Neural progenitor cell (in vitro differentiated cells): ENCODE measurements at regions not wholly inside any gene's neighbourhood (a gene's known extent, or its start where the extent isn't known, plus 50 kb on each side); places are given as distances from the start of the nearest gene placed in this dataset.

Source experiments
- EZH2 ChIP-seq: fragments of 200-600 bp; sonication (generic); IDR thresholded peaks from 2 replicates; pipeline ENCODE4 v1.6.1; 2017; ENCODE audit warnings: antibody characterized with exemption, mild to moderate bottlenecking, moderate library complexity
- TF ChIP-seq, protein P1 (sequence below): fragments of 200-600 bp; sonication (generic); IDR thresholded peaks from 2 replicates; pipeline ENCODE4 v1.5.1; 2017; ENCODE audit warnings: antibody characterized with exemption, mild to moderate bottlenecking

DNA sequence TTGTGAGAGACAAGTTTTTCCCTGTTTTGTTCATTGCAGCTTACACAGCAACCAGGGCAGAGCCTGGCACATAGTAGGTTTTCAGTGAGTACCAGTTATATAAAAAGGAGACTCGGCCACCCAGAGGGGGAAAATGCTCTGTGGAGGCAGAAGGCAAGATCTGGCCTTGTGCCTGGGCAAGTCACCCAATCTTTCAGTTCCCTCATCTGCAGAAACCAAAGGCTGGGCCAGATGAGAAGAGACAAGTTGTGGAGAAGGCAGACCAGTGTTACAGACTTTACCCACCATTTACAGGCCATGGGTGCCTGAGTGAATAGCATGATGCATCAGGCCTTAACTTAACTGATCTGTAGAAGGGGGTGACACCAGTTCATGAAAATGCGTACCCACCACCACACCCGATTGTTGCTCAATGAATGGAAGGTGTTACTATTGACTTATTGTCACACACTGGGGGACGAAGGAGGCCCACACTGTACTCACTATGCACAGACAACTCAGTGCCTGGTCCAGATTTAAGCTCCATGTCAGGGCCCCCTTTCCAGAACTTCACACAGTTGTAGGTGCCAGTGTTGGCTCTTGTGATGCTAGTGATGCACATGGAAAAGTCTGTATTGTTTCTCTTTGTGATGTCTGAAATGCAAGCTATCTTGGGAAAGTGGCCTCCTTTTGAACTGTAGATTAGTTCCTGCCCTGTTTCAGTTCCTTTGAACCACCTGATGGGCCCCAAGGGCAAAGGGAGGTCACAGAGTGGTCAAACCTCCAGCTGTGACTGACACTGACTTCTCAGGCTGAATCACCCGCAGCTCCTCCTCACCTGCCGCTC is 64.3 kb upstream of the SIRPG start:
- TF ChIP-seq, protein P1, sequence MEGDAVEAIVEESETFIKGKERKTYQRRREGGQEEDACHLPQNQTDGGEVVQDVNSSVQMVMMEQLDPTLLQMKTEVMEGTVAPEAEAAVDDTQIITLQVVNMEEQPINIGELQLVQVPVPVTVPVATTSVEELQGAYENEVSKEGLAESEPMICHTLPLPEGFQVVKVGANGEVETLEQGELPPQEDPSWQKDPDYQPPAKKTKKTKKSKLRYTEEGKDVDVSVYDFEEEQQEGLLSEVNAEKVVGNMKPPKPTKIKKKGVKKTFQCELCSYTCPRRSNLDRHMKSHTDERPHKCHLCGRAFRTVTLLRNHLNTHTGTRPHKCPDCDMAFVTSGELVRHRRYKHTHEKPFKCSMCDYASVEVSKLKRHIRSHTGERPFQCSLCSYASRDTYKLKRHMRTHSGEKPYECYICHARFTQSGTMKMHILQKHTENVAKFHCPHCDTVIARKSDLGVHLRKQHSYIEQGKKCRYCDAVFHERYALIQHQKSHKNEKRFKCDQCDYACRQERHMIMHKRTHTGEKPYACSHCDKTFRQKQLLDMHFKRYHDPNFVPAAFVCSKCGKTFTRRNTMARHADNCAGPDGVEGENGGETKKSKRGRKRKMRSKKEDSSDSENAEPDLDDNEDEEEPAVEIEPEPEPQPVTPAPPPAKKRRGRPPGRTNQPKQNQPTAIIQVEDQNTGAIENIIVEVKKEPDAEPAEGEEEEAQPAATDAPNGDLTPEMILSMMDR, result no peak
- no peak for TF ChIP-seq EZH2
